K562 (cell line): ENCODE measurements at regions not wholly inside any gene's neighbourhood (a gene's known extent, or its start where the extent isn't known, plus 50 kb on each side); places are given as distances from the start of the nearest gene placed in this dataset.

Experiments
- ATAC-seq: fragments of 200-7000 bp; cut with Tn5 transposase; 3 replicates; pipeline ENCODE4 v1.9.1; 2020; ENCODE audit warnings: moderate library complexity
- BruUV-seq: library from RNA; stranded (reverse); fragments of 400-500 nt; replicated peaks from 2 replicates; lab custom pipeline; 2021; lab: Mats Ljungman, UMichigan
- CTCF ChIA-PET: fragments of 300-600 bp; formaldehyde crosslinking; extraction: SDS; loops from one replicate; lab custom pipeline; 2021; ENCODE audit warnings: low intra/inter-chr PET ratio; lab: Yijun Ruan, JAX
- POLR2A ChIA-PET: fragments of 300-600, 350-650 bp; sonication (Branson Sonifier 250); formaldehyde crosslinking; extraction: SDS; loops from one replicate; lab custom pipeline; 2021; ENCODE audit warnings: antibody characterized with exemption, inconsistent platforms; lab: Yijun Ruan, JAX
- DNase-seq, 4 experiments: peaks; one replicate each; pipeline versions ENCODE4 v3.0.0 to v3.0.0-alpha.2; 2011 to 2018; ENCODE audit warnings: low spot score in 3 of 4, mixed read lengths in 3 of 4; ENCODE audit errors: extremely low read depth in 1 of 4
- FAIRE-seq: peaks from 2 replicates; lab custom pipeline; 2011; peaks lifted over from hg19 to GRCh38; lab: Jason Lieb, UNC
- H2AFZ ChIP-seq: 2 replicates; pipeline ENCODE4 v1.6.0; 2011; ENCODE audit warnings: low read depth, low read length, control low read depth, inconsistent platforms
- H3K27ac ChIP-seq: fragments of 200-600 bp; 3 replicates; pipeline ENCODE4 v1.8.0; 2011; ENCODE audit warnings: low read depth, mild to moderate bottlenecking, control low read depth, inconsistent platforms, low read length, moderate library complexity, mixed read lengths; ENCODE audit errors: extremely low read depth
- H3K27me3 ChIP-seq, 2 experiments: fragments of 300-600 bp in 1 of 2; 2 replicates in 1 of 2; 3 replicates in 1 of 2; pipeline versions ENCODE4 v1.6.0 to v1.8.0; 2011; ENCODE audit warnings: inconsistent platforms in 2 of 2, low read length in 2 of 2, mild to moderate bottlenecking in 1 of 2, mixed read lengths in 1 of 2, moderate library complexity in 1 of 2; ENCODE audit not compliant: control insufficient read depth in 2 of 2, insufficient read depth in 2 of 2
- H3K36me3 ChIP-seq: fragments of 300-600 bp; 3 replicates; pipeline ENCODE4 v1.8.0; 2011; ENCODE audit warnings: mild to moderate bottlenecking, low read length, inconsistent platforms; ENCODE audit not compliant: control insufficient read depth, insufficient read depth
- H3K4me1 ChIP-seq, 2 experiments: fragments of 200-600 bp in 1 of 2; replicated peaks in 1 of 2; 2 replicates in 1 of 2; 3 replicates in 1 of 2; pipeline versions ENCODE4 v1.5.1 to v1.8.0; 2011; ENCODE audit warnings: inconsistent platforms in 2 of 2, low read length in 2 of 2, mild to moderate bottlenecking in 1 of 2, mixed read lengths in 1 of 2, moderate library complexity in 1 of 2; ENCODE audit not compliant: control insufficient read depth in 2 of 2, insufficient read depth in 2 of 2
- H3K4me2 ChIP-seq: 2 replicates; pipeline ENCODE4 v1.6.1; 2011; ENCODE audit warnings: low read length, control low read depth, inconsistent platforms, mixed read lengths; ENCODE audit not compliant: insufficient read depth
- H3K4me3 ChIP-seq: fragments of 200-600 bp; sonication (generic), shearing (Covaris generic); 2 replicates; pipeline ENCODE4 v1.5.1; 2016; ENCODE audit warnings: control low read depth, inconsistent platforms
- H3K79me2 ChIP-seq: fragments of 200-600 bp; 3 replicates; pipeline ENCODE4 v1.8.0; 2011; ENCODE audit warnings: low read length, inconsistent platforms; ENCODE audit not compliant: control insufficient read depth, insufficient read depth
- H3K9ac ChIP-seq, 2 experiments: 2 replicates each; pipeline versions ENCODE4 v1.6.0 to v1.6.1; 2011; ENCODE audit warnings: low read depth in 2 of 2, low read length in 2 of 2, control low read depth in 1 of 2, inconsistent platforms in 1 of 2, mild to moderate bottlenecking in 1 of 2, mixed read lengths in 1 of 2; ENCODE audit not compliant: insufficient read depth in 1 of 2
- H3K9me1 ChIP-seq: one replicate; pipeline ENCODE4 v1.6.0; 2011; ENCODE audit warnings: inconsistent platforms, mild to moderate bottlenecking, low read length, moderate library complexity; ENCODE audit not compliant: control insufficient read depth, insufficient read depth
- H3K9me3 ChIP-seq: replicated peaks from 2 replicates; pipeline ENCODE4 v1.5.1; 2011; ENCODE audit warnings: low read depth, low read length, inconsistent platforms; ENCODE audit not compliant: control insufficient read depth, insufficient read depth
- H4K20me1 ChIP-seq: replicated peaks from 2 replicates; pipeline ENCODE4 v1.6.1; 2011; ENCODE audit warnings: low read length, inconsistent platforms, mixed read lengths; ENCODE audit not compliant: control insufficient read depth, insufficient read depth
- EP300 ChIP-seq: IDR thresholded peaks from 2 replicates; pipeline ENCODE4 v1.6.1; 2012; ENCODE audit warnings: low read length, improper control_type of control experiment
- ERF ChIP-seq: fragments of 450-650 bp; formaldehyde crosslinking; IDR thresholded peaks from 2 replicates; pipeline ENCODE4 v1.4.0; 2020; ENCODE audit warnings: mild to moderate bottlenecking, mixed read lengths
- HDAC1 ChIP-seq, 2 experiments: fragments of 450-650 bp; IDR thresholded peaks; 2 replicates each; pipeline ENCODE4 v1.6.1; 2016 to 2017; ENCODE audit warnings: inconsistent platforms in 1 of 2, mild to moderate bottlenecking in 1 of 2, moderate library complexity in 1 of 2
- KLF1 ChIP-seq: fragments of 450-650 bp; IDR thresholded peaks from 2 replicates; pipeline ENCODE4 v1.6.1; 2016; ENCODE audit warnings: missing genetic modification characterization, missing compliant biosample characterization
- NONO ChIP-seq, 2 experiments: fragments of 200-400 bp in 1 of 2; fragments of 450-650 bp in 1 of 2; formaldehyde crosslinking in 1 of 2; IDR thresholded peaks; 2 replicates each; pipeline ENCODE4 v1.6.1; 2017; ENCODE audit warnings: low read depth in 2 of 2, mild to moderate bottlenecking in 2 of 2, moderate library complexity in 2 of 2, low read length in 1 of 2
- SIN3A ChIP-seq, 2 experiments: fragments of 150-350 bp in 1 of 2; IDR thresholded peaks; 2 replicates each; pipeline ENCODE4 v1.6.1; 2011 to 2016; ENCODE audit warnings: borderline replicate concordance in 2 of 2, low read depth in 2 of 2, low read length in 2 of 2, mild to moderate bottlenecking in 2 of 2, moderate library complexity in 2 of 2; ENCODE audit not compliant: control insufficient read depth in 1 of 2
- ZNF274 ChIP-seq: IDR thresholded peaks from 2 replicates; pipeline ENCODE4 v1.6.1; 2011; ENCODE audit warnings: low read depth, mild to moderate bottlenecking, low read length, moderate library complexity, borderline replicate concordance
- ZNF583 ChIP-seq: fragments of 250-450 bp; sonication (Bioruptor Pico); IDR thresholded peaks from 2 replicates; pipeline ENCODE4 v1.4.0; 2020
- WGBS: fragments of 100-300 bp; shearing (Covaris generic); methylation state at CpG from one replicate; pipeline ENCODE4 v1.1.6; 2016; ENCODE audit warnings: low coverage, mixed read lengths; ENCODE audit not compliant: insufficient coverage; ENCODE audit errors: missing lambda C conversion rate; 5-methylcytosine and 5-hydroxymethylcytosine counted together
- in situ Hi-C: fragments of 300-500 bp; cut with MboI; formaldehyde crosslinking; loops from 4 replicates; pipeline ENCODE4 v1.15.0; 2018; ENCODE audit warnings: inconsistent platforms, mixed read lengths
- intact Hi-C: fragments of 100-400 bp; cut with micrococcal nuclease; formaldehyde crosslinking; loops from 2 replicates; pipeline ENCODE4 v1.14.2; 2022
- TF ChIP-seq, protein P1 (sequence below): fragments of 250-450 bp; sonication (Bioruptor Pico); IDR thresholded peaks from 2 replicates; pipeline ENCODE4 v1.5.0; 2021; ENCODE audit warnings: mild to moderate bottlenecking, borderline replicate concordance
- TF ChIP-seq, protein P2 (sequence below): sonication (generic); formaldehyde crosslinking; IDR thresholded peaks from 2 replicates; pipeline ENCODE4 v1.8.1; 2023; ENCODE audit warnings: missing genetic modification reagents, mild to moderate bottlenecking, borderline replicate concordance

DNA sequence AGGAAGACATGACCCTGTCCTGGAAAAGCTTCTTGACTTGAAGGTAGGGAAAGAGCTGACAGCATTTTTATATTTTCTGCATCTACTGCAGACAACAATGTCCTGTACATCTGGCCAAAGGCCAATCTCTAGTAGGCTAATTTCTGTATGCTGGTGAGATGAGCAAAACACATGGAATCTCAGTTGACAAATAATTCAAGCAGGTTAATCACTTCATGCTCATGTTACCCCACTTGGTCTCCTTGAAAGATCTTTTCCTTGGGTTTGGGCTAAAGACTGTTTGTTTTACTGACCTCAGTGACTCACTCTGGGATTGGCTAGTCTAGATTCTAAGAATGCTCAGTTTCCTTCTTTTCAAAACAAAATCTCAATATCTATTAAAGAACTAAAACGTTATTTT lies 298.8 kb downstream of the LMO7 start:
- FAIRE-seq (no peak), ATAC-seq (no peak), DNase-seq (no peak)
- H3K4me2 ChIP-seq: no peak overlapping the region
- in situ Hi-C loops: no loop called here
- no peak overlapping the region for H3K4me3 ChIP-seq
- no peak for TF ChIP-seq ZNF274
- no peak for TF ChIP-seq EP300
- TF ChIP-seq SIN3A (IDR thresholded peaks at IDR 0.05; ENCODE audit: borderline replicate concordance in 2 of 2, control insufficient read depth in 1 of 2, low read depth in 2 of 2, low read length in 2 of 2): no peak
- TF ChIP-seq, protein P1, sequence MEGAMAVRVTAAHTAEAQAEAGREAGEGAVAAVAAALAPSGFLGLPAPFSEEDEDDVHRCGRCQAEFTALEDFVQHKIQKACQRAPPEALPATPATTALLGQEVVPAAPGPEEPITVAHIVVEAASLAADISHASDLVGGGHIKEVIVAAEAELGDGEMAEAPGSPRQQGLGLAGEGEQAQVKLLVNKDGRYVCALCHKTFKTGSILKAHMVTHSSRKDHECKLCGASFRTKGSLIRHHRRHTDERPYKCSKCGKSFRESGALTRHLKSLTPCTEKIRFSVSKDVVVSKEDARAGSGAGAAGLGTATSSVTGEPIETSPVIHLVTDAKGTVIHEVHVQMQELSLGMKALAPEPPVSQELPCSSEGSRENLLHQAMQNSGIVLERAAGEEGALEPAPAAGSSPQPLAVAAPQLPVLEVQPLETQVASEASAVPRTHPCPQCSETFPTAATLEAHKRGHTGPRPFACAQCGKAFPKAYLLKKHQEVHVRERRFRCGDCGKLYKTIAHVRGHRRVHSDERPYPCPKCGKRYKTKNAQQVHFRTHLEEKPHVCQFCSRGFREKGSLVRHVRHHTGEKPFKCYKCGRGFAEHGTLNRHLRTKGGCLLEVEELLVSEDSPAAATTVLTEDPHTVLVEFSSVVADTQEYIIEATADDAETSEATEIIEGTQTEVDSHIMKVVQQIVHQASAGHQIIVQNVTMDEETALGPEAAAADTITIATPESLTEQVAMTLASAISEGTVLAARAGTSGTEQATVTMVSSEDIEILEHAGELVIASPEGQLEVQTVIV (CRISPR knock-in tag): no peak
- TF ChIP-seq ERF (CRISPR knock-in tag): no peak
- no peak for TF ChIP-seq KLF1 (tag)
- TF ChIP-seq ZNF583 (CRISPR knock-in tag): no peak
- TF ChIP-seq, protein P2, sequence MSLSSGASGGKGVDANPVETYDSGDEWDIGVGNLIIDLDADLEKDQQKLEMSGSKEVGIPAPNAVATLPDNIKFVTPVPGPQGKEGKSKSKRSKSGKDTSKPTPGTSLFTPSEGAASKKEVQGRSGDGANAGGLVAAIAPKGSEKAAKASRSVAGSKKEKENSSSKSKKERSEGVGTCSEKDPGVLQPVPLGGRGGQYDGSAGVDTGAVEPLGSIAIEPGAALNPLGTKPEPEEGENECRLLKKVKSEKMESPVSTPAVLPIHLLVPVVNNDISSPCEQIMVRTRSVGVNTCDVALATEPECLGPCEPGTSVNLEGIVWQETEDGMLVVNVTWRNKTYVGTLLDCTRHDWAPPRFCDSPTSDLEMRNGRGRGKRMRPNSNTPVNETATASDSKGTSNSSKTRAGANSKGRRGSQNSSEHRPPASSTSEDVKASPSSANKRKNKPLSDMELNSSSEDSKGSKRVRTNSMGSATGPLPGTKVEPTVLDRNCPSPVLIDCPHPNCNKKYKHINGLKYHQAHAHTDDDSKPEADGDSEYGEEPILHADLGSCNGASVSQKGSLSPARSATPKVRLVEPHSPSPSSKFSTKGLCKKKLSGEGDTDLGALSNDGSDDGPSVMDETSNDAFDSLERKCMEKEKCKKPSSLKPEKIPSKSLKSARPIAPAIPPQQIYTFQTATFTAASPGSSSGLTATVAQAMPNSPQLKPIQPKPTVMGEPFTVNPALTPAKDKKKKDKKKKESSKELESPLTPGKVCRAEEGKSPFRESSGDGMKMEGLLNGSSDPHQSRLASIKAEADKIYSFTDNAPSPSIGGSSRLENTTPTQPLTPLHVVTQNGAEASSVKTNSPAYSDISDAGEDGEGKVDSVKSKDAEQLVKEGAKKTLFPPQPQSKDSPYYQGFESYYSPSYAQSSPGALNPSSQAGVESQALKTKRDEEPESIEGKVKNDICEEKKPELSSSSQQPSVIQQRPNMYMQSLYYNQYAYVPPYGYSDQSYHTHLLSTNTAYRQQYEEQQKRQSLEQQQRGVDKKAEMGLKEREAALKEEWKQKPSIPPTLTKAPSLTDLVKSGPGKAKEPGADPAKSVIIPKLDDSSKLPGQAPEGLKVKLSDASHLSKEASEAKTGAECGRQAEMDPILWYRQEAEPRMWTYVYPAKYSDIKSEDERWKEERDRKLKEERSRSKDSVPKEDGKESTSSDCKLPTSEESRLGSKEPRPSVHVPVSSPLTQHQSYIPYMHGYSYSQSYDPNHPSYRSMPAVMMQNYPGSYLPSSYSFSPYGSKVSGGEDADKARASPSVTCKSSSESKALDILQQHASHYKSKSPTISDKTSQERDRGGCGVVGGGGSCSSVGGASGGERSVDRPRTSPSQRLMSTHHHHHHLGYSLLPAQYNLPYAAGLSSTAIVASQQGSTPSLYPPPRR: no peak
- no peak for TF ChIP-seq HDAC1 (IDR thresholded peaks at IDR 0.05)
- no peak for TF ChIP-seq NONO (IDR thresholded peaks at IDR 0.05; ENCODE audit: low read depth in 2 of 2, low read length in 1 of 2)
- H3K27ac ChIP-seq: no peak overlapping the region
- no peaks in the 10 kb centered on the region for H3K36me3 ChIP-seq
- no peaks in the 10 kb centered on the region for H3K4me1 ChIP-seq
- no peak overlapping the region for H3K9ac ChIP-seq
- ChIA-PET CTCF (no interaction called here), POLR2A (no interaction called here)
- H3K27me3 ChIP-seq: no peaks in the 10 kb centered on the region
- H2AFZ ChIP-seq: no peak overlapping the region
- intact Hi-C loops: no loop called here
- BruUV-seq: no TSS peak
- no peaks in the 10 kb centered on the region for H4K20me1 ChIP-seq
- H3K79me2 ChIP-seq: no peaks in the 10 kb centered on the region
- H3K9me1 ChIP-seq: no peaks in the 10 kb centered on the region
- no peaks in the 10 kb centered on the region for H3K9me3 ChIP-seq
- WGBS: 0% methylated on average over 1 of the region's 1 CpG
